ENCODE measurements at regions not wholly inside any gene's neighbourhood (a gene's known extent, or its start where the extent isn't known, plus 50 kb on each side); places are given as distances from the start of the nearest gene placed in this dataset.

- peak; percentile 62 to 83 for DNase-seq
These were observed 195.5 kb upstream of the VEGFC start for GRCh38 chr4:176988226-176988625.

- DNase-seq = no peak
These were observed 196.5 kb upstream of the VEGFC start for GRCh38 chr4:176989186-176989585.

- DNase-seq = no peak
These were observed 207.3 kb upstream of the VEGFC start for GRCh38 chr4:176999935-177000543.

- no peak for DNase-seq
These were observed 208.8 kb upstream of the VEGFC start for GRCh38 chr4:177001271-177002175.

- DNase-seq = peak; percentile 17 to 48
These were observed 213.0 kb upstream of the VEGFC start for GRCh38 chr4:177005674-177006230.

GRCh38 chr4:177006331-177006730 is 213.6 kb upstream of the VEGFC start:
- no peak for DNase-seq

- no peak for DNase-seq
These were observed 215.5 kb upstream of the VEGFC start for GRCh38 chr4:177008071-177008835.

- no peak for DNase-seq
These were observed 216.2 kb upstream of the VEGFC start for GRCh38 chr4:177008836-177009501.

GRCh38 chr4:177010418-177010817 is 217.7 kb upstream of the VEGFC start:
- no peak for DNase-seq

GRCh38 chr4:177012918-177013545 is 220.3 kb upstream of the VEGFC start:
- no peak for DNase-seq

- no peak for DNase-seq
These were observed 223.9 kb upstream of the VEGFC start for GRCh38 chr4:177016541-177017141.

- DNase-seq = no peak
These were observed 231.2 kb upstream of the VEGFC start for GRCh38 chr4:177023951-177024350.

- no peak for DNase-seq
These were observed 239.6 kb upstream of the VEGFC start for GRCh38 chr4:177032341-177032740.

- no peak for DNase-seq
These were observed 240.4 kb upstream of the VEGFC start for GRCh38 chr4:177033135-177033534.

- DNase-seq = no peak
These were observed 240.9 kb upstream of the VEGFC start for GRCh38 chr4:177033632-177034031.

GRCh38 chr4:177041356-177041755 is 248.6 kb upstream of the VEGFC start:
- DNase-seq = no peak

GRCh38 chr4:177047070-177047850 is 254.5 kb upstream of the VEGFC start:
- DNase-seq = peak in 1 of 2 experiments; percentile 47

GRCh38 chr4:177047851-177048174 is 255.1 kb upstream of the VEGFC start:
- no peak for DNase-seq

GRCh38 chr4:177051473-177052060 is 258.1 kb upstream of the NEIL3 start:
- DNase-seq = peak in 1 of 2 experiments; percentile 15

GRCh38 chr4:177052211-177052934 is 257.3 kb upstream of the NEIL3 start:
- DNase-seq = no peak
